NCI-H345 treated with DMSO at 0.1 percent for 48 hours (cell line): ENCODE measurements at regions not wholly inside any gene's neighbourhood (a gene's known extent, or its start where the extent isn't known, plus 50 kb on each side); places are given as distances from the start of the nearest gene placed in this dataset.

ENCODE experiments used
- DNase-seq: peaks from one replicate; lab custom pipeline; 2025; ENCODE audit not compliant: unreplicated experiment; lab: John Stamatoyannopoulos, UW

DNA sequence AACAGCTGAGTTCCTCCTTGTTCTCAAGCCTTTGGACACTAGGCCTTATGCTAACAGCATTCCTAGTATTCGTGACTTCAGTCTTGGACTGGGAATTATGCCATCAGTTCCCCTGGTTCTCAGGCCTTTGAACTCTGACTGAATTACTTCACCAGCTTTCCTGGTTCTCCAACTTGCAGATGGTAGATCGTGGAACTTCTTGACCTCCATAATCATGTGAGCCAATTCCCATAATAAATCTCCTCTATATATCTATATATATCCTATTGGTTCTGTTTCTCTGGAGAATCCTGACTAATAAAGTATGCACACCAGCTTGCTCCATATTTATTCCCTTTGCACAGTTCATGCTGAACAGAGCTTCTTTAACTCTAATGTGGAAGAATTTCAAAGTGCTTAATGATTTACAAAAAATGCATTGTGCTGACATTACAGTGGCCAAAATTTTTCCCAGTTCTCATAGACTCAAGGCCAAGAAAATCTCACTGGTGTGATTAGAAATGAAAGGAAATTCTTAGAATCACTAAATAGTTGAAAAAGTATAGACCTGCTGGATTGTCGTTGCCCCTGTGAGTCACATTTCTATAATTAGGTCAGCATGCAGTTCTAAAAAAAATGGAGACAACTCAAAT lies 462.9 kb upstream of the ADAMTS5 start:
- DNase-seq = no peak

DNA sequence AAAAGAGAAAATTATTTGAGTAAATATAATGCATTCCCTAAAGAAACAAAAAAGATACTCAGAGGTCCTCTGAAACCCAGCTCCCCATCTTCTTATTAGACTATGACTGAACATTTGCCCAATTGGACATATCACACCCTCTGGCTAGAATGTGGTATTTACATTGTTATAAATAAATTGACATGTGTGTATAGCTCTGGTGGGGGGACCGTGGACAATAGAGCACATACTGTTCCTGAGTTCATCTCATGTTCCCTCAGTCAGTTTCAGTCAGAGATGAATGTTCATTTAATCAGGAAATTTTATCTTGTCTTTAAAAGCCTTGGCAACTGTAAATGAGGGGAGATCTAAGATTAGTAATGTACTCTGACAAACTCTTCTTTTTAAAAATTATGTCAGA lies 459.3 kb upstream of the ADAMTS5 start:
- DNase-seq = no peak

DNA sequence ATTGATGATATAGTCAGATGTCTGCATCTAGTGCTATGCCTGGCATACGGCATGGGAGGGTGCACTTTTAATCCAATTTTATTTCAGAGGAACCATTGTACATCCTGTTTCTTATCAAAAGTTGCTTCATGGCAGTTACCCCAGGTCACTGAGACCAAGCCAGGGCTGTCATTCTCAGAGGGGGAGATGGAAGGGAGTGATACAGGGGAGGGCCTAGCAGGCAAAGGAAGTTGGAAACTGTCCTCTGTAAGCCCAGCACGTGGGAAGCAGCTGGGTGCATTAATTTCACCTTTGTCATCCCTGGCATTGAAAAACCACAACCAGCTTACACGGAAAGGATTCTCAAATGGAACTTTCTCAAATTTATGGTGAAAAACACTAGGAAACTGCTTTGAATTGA lies 458.7 kb upstream of the ADAMTS5 start:
- DNase-seq = no peak

DNA sequence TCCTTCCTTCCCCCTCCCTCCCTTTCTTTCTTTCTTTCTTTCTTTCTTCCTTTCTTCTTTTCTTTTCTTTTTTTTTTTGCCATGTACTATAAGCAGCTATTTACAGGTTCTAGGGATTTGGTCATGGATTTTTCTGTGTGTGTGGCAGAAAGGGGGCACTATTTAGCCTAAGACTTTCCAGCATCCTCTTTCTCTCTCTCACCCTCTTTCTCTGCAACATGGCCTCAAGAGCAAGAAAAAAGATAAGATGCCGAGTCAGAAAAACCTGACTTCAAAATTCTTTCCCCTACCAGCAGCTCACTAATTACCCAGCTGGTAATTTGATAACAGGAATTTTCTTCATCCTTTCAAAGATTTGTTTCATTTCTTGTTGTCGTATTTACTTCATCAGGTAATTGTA lies 458.3 kb upstream of the ADAMTS5 start:
- no peak for DNase-seq

DNA sequence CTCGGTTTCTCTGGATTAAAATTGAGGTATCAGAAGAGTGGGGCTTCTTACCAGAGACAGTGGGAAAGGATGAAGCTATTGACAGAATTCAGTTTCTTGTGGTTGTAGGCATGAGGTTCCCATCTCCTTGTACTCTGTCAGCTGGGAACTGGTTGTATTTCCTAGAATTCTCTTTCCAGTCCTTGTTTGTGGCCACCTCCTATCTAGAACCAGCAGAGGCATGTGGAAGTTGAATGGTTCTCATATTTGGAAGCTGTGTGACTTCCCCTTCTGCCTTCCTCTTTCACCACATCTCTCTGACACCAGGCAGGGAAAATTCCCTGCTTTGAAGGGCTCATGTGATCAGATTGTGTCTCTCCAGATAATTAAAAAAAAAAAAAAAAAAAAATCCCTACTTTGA lies 457.7 kb upstream of the ADAMTS5 start:
- no peak for DNase-seq

DNA sequence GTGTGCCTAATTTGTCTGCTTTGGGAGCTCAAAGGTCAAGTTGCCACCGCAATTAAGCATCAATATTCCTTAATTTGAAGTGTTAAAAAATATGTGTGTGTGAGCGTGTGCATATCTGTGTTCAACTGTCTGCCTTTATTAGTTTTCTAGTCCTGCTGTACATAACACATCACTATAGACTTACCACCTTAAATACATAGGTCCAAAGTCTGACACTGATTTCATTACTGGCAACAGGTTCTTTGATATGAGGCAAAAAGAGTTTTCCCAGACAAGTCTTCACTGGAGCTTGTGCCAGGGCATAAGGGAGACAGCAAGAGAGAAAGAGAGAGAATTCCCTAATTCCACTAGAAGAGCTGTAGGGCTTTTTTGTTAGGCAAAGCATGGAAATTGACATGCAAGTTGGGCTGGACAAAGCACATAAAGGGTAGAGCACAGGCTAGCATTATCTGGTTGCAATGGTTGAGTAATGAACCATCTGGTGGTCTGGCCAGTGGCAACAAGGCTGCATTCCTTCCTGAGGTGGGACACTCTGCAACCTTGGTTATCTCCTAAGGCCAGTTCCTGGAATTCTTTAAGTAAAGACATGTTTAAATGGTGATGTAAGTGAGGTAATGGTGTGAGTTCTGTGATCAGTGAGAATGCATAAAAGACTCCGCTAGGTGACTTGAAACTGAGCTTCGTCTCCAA lies 457.2 kb upstream of the ADAMTS5 start:
- DNase-seq = no peak

DNA sequence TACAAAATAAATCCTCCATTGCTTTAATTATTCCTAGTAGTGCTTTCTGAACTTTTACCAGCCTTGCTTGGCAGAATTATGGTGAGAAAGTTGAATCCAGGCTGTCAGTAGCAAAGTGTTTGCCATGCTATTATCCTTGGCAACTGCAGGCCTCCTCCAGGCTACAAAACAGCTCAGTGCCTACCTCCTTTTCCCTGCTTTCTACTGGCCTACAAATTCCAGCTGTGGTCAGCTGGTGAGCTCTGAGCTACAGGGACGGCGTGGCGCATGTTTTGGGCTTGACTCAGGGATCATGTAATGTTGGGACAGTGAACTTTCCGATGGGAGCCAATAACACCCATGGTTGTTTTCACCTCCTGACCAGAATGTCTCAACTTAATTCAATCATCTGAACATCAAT lies 456.1 kb upstream of the ADAMTS5 start:
- DNase-seq = no peak

DNA sequence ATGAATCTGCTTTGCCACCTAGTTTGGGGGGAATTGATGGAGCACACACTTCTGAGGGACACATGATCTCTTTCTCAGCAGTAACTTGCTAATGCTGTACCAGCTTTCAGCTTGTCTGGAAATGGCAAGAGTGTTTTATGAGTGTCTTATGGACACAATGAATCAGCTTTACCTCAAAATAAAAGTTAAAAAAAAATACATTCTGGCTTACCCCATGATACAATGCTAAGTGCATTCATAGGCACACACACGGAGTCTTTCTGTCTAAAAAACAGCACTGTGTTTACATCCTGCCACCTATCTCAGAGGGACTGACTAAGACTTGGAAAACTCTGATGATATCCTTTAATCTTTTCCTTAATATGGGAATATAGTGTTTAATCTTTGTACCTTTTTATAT lies 455.5 kb upstream of the ADAMTS5 start:
- DNase-seq = no peak

DNA sequence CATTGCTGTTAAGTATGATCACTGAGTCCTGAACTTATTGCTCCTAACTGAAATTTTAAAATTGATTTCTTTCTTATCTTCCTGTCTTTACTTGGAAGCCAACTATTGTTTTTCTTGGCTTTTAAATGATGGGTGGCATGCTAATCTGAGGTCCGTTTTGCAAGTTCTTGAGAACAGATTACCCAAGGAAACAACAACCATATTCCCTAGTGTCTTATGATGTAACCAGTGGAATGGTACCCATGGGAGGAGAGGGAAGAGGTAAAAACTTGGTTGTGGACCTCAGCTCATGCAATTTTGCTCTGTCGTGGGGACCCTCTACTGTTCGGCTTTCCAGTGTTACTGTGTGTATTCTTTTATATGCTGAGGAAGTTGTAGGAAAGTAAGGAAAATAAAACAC lies 454.8 kb upstream of the ADAMTS5 start:
- no peak for DNase-seq

DNA sequence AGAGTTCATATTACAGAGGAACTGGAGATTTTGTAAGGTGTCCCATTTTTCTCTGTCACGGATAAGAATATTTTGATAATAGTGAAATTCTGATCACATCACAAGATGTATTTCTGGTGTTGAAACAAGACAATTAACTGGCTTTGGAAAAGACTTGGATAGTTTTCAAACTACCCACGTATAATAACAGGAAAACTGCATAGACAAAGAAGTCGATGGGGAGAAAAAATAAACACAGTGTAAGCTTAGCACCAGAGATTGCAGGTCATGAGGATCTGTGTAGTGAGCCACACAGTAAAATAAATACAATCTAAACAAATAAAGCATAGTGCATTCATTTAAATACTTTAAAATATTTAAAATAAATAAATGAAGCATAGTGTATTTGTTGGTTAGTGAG lies 452.3 kb upstream of the ADAMTS5 start:
- no peak for DNase-seq

DNA sequence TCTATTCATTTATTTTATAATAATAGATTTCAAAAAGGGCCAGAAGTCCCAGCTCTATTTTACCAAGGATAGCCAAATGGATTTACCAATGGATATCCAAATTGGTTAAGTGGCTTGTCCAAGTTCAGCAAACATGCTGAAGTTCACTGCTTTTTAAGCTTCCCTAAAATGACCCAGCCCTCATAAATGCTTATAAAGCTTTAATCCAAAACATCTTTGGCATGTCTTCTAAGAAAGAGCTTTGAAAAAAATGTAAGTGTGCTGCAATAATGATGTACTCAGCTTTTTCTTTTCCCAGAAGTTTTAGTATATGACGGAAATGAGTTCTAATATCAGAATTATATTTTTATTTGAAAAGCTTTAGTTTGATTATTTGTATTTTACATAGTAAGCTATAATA lies 451.5 kb upstream of the ADAMTS5 start:
- no peak for DNase-seq

DNA sequence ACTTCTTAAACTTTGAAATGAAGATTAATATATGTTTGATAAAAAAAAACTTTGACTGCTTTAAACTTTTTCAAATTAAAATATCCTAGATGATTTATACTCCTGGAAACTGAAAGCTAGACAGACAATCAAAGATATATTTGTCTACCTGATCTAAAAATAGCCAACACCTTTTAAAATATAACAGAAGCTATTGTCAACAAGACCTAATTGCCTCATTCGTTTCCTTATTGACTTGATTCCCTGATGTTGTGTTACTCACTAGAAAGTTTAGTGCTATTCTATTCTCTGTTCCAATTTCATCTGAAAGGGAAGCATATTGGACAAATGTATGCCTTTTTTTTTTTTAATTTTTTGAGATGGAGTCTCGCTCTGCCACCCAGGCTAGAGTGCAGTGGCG lies 445.6 kb upstream of the ADAMTS5 start:
- no peak for DNase-seq

DNA sequence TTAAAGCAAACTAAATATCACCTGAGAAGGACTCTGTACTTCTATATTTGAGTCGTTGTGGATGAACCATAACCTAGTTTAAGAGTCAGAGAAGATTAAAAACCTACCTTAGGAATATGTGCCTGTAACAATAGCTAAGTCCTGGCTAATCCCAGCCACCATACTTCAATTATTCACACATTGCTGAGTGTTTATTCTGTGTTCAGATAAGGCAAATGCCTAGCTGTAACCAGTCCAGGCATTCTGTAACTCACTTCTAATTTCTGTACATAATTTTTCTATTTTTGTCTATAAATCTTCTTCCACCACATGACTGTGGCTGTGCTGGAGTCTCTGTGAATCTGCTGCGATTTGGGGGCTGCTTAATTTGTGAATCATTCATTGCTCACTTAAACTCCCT lies 441.9 kb upstream of the ADAMTS5 start:
- no peak for DNase-seq

DNA sequence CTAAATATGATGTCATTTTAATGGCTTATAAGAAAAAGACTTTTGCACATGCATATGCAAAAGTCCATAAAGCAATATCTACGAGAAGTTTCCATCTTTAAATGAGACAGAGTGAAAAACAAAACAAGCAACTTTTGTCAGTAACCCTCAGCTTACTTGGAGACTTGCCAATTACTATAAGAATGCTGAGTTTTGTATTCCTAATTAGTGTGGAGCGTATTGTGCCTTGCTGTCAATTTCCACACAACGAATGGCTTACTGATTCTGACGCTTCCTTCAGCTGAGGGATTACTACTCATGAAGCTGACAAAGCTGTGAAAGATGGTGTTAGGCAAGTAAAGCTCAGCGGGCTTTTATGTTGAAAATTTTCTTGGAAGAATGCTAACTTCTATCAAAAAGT lies 440.4 kb upstream of the ADAMTS5 start:
- DNase-seq = no peak

DNA sequence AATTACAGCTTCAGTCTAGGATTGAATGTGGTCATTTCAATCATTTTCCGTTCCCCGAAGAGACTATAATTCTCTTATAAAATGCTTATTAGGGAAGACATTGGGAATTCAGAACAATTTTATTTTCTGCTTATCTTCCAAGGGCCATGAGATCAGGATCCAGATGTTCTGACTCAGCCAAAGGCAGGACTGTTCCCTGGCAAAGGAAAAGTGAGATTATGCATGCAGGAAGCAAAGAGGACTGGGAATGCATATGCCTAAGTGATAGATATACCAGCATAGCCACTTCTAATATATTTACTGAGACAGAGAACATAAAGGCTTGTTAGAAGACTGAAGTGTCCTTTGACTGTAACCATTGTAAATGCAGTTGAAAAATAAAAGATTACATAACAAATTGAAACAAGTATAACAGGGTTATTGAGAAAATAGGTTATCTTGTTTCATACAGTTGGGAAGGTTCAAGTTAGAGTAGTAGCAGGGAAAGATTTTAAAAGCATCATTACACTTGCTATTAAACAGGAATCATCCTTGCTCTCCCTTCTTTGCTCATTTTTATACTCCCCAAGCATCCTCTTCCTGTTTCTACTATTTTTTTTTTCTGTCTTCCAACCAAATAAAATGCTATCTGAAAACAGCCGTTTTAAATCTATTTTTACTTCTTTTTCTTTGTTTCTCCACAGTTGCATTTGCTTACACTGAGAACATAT lies 439.6 kb upstream of the ADAMTS5 start:
- no peak for DNase-seq

DNA sequence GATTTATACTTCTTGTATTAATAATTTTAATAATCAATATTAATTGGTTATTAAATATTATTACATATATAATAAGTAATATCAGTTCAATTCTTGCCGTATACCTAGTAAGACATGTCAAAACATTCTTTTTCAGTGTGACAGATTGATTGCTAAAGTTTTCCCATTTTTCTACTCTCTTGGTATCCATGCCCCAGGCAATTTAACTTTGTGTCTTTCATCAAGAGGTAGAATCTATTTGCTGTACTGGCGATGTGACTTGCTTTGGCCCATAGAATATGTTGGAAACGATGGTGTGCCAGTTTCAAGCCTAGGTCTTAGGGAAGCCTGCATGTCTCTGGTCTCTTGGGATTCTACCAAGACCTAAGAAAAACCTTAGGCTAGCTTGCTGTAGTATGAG lies 436.1 kb upstream of the ADAMTS5 start:
- no peak for DNase-seq

DNA sequence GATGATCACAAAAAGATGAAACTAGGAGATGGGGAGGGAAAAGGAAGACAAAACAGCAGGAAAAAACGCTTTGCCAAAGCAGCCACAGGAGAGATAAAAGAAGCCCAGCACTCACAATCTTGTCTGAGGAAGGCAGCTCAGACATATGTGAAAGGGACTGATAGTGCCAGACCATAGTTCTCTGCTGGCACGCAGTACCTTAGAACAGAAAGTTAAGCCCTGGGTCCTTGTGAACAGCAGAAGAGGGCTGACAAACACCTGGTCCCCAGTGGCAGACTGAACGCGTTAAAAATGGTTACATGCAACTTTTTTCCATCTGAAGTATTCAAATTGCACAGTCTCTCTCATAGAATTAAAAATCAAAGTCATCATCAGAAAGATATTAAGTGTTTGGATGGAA lies 433.2 kb upstream of the ADAMTS5 start:
- no peak for DNase-seq

DNA sequence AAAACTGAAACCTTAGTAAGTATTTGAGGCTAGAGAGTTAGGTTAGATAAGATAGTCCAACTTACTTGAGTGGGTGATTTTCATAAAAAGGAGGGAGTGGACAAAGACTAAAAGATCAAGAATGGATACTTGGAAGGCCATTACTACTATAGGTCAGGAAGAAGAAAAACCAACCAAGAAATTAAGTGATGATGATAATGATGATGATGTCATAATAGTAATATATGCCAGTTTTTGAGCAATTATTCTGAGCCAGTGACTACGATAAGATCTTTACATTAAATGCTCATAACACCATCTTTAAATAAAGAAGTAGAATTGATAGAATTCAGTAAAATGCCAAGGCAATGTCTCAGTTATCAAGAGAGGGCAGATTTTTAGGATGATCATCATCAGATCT lies 430.7 kb upstream of the ADAMTS5 start:
- no peak for DNase-seq

DNA sequence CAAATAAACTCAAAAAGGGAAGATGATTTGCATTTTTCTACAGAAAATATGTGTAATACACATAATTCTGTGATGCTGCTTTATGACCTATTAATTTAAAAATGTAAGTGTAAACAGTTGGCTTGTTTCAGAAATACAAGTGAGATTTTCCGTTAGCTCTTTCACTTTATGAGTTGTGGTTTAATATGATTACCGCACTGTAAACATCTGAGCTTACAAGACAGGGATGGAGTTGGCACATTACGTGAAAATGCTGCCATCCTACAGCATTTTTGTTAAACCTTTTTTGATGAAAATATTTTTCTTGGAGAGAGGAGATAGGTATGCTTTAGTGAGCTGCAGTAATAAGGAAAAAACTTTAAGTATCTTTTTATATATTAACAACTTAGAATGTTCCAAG lies 426.8 kb upstream of the ADAMTS5 start:
- DNase-seq = no peak

DNA sequence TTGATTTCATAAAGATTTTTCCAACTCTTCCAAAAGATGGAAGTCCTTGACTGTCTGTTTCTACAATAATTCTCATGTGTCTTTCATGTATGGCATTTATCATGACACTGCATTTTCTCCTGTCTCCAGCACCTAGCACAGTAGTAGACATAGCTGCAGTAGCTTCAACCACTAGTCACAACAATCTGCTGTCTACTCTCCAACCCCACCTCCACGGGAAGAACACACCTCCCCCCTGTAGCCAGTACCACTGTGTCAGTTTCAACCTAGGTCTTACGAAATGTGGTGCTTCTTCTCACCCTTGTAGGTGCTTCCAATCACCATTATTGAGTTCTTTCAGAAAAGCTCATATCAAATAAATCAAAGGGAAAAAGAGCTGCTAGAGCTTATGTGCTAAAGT lies 425.1 kb upstream of the ADAMTS5 start:
- no peak for DNase-seq

DNA sequence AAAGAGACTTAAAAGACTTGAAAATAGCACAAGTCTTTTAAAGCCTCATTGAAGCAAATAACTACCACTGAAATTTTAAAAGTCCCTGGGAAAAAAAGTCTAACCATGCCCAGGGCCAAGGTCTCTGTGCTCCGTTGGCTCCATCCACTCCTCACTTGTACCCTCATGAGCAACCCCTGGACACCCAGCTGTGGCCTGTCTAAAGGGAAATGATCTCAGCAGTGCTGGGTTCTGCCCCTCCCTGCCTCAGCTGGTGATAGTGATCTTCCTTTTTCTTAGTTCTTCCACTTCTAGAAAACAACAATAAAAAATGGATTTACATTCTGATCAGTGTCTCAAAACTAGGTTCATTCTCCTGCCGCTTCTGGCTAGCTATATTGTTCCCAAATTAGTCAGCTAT lies 423.5 kb upstream of the ADAMTS5 start:
- no peak for DNase-seq

DNA sequence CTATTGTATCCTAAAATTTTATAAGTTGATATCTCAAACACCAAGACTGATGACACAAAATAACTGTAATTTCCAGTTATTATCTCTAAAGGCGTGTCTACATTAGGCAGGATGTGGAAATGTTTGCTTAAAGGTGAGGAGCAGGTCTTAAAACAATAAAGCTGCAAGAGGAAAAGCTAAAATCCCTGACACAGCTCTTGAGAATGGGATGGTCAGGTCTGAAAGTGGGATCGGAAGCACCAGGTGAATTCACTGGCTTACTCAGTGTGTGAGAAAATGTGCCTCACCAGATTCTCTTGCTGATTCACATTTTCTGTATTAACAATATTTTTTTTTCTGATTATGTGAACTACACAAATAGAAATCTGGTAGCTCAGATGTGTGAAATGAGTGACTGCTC lies 421.9 kb upstream of the ADAMTS5 start:
- DNase-seq = no peak

DNA sequence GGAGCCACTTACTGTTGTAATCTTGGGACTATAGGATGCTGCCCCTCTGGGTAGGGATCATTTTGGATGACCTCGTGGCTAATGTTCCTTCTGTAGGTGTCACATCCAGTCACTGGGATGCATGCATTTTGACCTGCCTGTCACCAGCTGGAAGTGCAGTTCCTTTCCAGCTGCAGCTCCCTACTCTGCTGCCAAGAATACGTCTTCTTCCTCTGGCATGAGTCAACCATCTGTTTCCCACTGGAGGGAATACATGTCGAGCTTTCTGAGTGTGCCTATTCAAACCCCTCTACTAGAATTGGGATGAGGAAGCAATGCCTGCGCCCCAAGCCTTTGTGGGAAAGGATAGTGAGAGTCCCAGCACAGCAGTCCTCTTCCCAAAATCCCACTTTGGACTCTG lies 415.5 kb upstream of the ADAMTS5 start:
- no peak for DNase-seq
